ENCODE measurements at regions not wholly inside any gene's neighbourhood (a gene's known extent, or its start where the extent isn't known, plus 50 kb on each side); places are given as distances from the start of the nearest gene placed in this dataset.

DNA sequence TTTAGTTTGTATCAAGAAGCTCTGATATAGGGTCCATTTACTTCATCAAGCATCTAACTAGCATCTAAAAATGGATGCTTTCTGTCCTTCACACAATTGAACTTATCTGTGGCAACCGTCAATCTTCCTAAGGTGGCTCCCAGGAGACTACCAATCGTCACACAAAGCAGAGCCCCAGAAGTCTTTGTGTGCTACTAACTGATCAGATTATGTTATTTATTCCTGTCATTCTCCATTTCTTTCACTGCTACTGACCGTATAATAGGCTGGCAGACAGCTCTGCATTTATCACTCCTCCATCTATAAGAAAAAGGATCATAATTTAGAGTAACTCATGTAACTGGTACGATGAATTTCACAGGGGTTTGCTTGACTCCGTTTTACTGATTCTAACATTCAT lies 585.0 kb upstream of the NXPH2 start:
- no peak for TF ChIP-seq YY1 (tag by site-specific recombination; IDR thresholded peaks at IDR 0.05)
- no peak for TF ChIP-seq SCRT1 (tag by site-specific recombination; IDR thresholded peaks at IDR 0.05; ENCODE audit: borderline replicate concordance)
- TF ChIP-seq CTCF (tag by site-specific recombination; IDR thresholded peaks at IDR 0.05), result no peak
